SK-N-SH (cell line): ENCODE measurements at regions not wholly inside any gene's neighbourhood (a gene's known extent, or its start where the extent isn't known, plus 50 kb on each side); places are given as distances from the start of the nearest gene placed in this dataset.

Experiments used
- CTCF ChIA-PET: fragments of 300-600, 350-600 bp; formaldehyde crosslinking; extraction: SDS; loops from one replicate; lab custom pipeline; 2021; lab: Yijun Ruan, JAX
- POLR2A ChIA-PET: fragments of 350-600 bp; sonication (Branson Sonifier 250); formaldehyde crosslinking; extraction: SDS; loops from one replicate; lab custom pipeline; 2020; ENCODE audit warnings: antibody characterized with exemption, inconsistent platforms; lab: Yijun Ruan, JAX
- DNase-seq: peaks from one replicate; pipeline ENCODE4 v3.0.0; 2012
- H2AFZ ChIP-seq: fragments of 200-600 bp; sonication (generic); 2 replicates; pipeline ENCODE4 v1.8.1; 2016; ENCODE audit warnings: antibody characterized with exemption, mild to moderate bottlenecking, low read depth
- H3F3A ChIP-seq: fragments of 200-600 bp; sonication (generic); replicated peaks from 2 replicates; pipeline ENCODE3; 2016; ENCODE audit warnings: antibody characterized with exemption, mild to moderate bottlenecking; ENCODE audit not compliant: insufficient read depth
- H3K27ac ChIP-seq, 2 experiments: fragments of 200-500 bp in 1 of 2; fragments of 200-600 bp in 1 of 2; sonication (Bioruptor generic) in 1 of 2; sonication (generic), shearing (Covaris generic) in 1 of 2; 2 replicates each; pipeline versions ENCODE4 v1.5.1 to v1.6.1; 2014 to 2016; ENCODE audit warnings: low read depth in 2 of 2, inconsistent platforms in 1 of 2, low read length in 1 of 2, mild to moderate bottlenecking in 1 of 2, mixed read lengths in 1 of 2
- H3K27me3 ChIP-seq: fragments of 200-600 bp; sonication (generic), shearing (Covaris generic); 2 replicates; pipeline ENCODE4 v1.6.1; 2016; ENCODE audit warnings: mixed run types; ENCODE audit not compliant: insufficient read depth
- H3K36me3 ChIP-seq, 2 experiments: fragments of 200-500 bp in 1 of 2; fragments of 200-600 bp in 1 of 2; sonication (Bioruptor generic) in 1 of 2; sonication (generic) in 1 of 2; replicated peaks in 1 of 2; 2 replicates each; pipeline versions ENCODE3 to v1.5.1; 2014 to 2016; ENCODE audit warnings: low read length in 1 of 2, mild to moderate bottlenecking in 1 of 2; ENCODE audit not compliant: insufficient read depth in 2 of 2, control insufficient read depth in 1 of 2
- H3K4me1 ChIP-seq, 2 experiments: fragments of 200-500 bp in 1 of 2; fragments of 200-600 bp in 1 of 2; sonication (Bioruptor generic) in 1 of 2; sonication (generic), shearing (Covaris generic) in 1 of 2; 2 replicates each; pipeline versions ENCODE4 v1.5.1 to v1.6.1; 2014 to 2016; ENCODE audit warnings: low read depth in 1 of 2, low read length in 1 of 2, mixed run types in 1 of 2; ENCODE audit not compliant: insufficient read depth in 2 of 2, control insufficient read depth in 1 of 2
- H3K4me2 ChIP-seq: fragments of 200-600 bp; sonication (generic), shearing (Covaris generic); 2 replicates; pipeline ENCODE4 v1.6.1; 2017; ENCODE audit warnings: mixed run types
- H3K4me3 ChIP-seq, 2 experiments: fragments of 200-500 bp in 1 of 2; fragments of 200-600 bp in 1 of 2; sonication (Bioruptor generic) in 1 of 2; sonication (generic), shearing (Covaris generic) in 1 of 2; 2 replicates each; pipeline versions ENCODE4 v1.5.1 to v1.8.1; 2014 to 2016; ENCODE audit warnings: low read depth in 2 of 2, inconsistent platforms in 1 of 2, low read length in 1 of 2, mild to moderate bottlenecking in 1 of 2, mixed read lengths in 1 of 2, moderate library complexity in 1 of 2
- H3K79me2 ChIP-seq: fragments of 200-600 bp; sonication (generic); 2 replicates; pipeline ENCODE4 v1.8.1; 2017; ENCODE audit warnings: mild to moderate bottlenecking; ENCODE audit not compliant: insufficient read depth
- H3K9ac ChIP-seq: fragments of 200-600 bp; sonication (generic); 2 replicates; pipeline ENCODE4 v1.6.1; 2017; ENCODE audit warnings: mixed run types
- H3K9me2 ChIP-seq: fragments of 200-600 bp; sonication (generic); 2 replicates; pipeline ENCODE4 v1.6.1; 2017; ENCODE audit warnings: mixed run types
- H3K9me3 ChIP-seq: fragments of 200-600 bp; sonication (generic); 2 replicates; pipeline ENCODE4 v1.6.1; 2017; ENCODE audit warnings: mixed run types, mild to moderate bottlenecking, moderate library complexity
- H4K20me1 ChIP-seq: fragments of 200-600 bp; sonication (generic); 2 replicates; pipeline ENCODE4 v1.6.1; 2017; ENCODE audit warnings: mild to moderate bottlenecking, mixed run types; ENCODE audit not compliant: insufficient read depth
- EP300 ChIP-seq, 2 experiments: IDR thresholded peaks; 2 replicates each; pipeline versions ENCODE4 v1.4.0 to v1.6.1; 2012; ENCODE audit warnings: borderline replicate concordance in 1 of 2, low read depth in 1 of 2, low read length in 1 of 2
- EZH2phosphoT487 ChIP-seq: fragments of 200-600 bp; sonication (generic); IDR thresholded peaks from 2 replicates; pipeline ENCODE4 v1.6.1; 2017; ENCODE audit warnings: low read depth, mixed run types, mild to moderate bottlenecking, antibody characterized with exemption, moderate library complexity, borderline replicate concordance
- FOSL2 ChIP-seq: IDR thresholded peaks from 2 replicates; pipeline ENCODE4 v1.4.0; 2012; ENCODE audit warnings: low read depth, mild to moderate bottlenecking, moderate library complexity, borderline replicate concordance
- GABPA ChIP-seq: IDR thresholded peaks from 2 replicates; pipeline ENCODE4 v1.4.0; 2012; ENCODE audit warnings: low read depth, mild to moderate bottlenecking
- JUND ChIP-seq: IDR thresholded peaks from 2 replicates; pipeline ENCODE4 v1.4.0; 2012
- MEF2A ChIP-seq: IDR thresholded peaks from 2 replicates; pipeline ENCODE4 v1.4.0; 2012; ENCODE audit warnings: low read depth, borderline replicate concordance
- MXI1 ChIP-seq: IDR thresholded peaks from 2 replicates; pipeline ENCODE4 v1.6.1; 2012; ENCODE audit warnings: mild to moderate bottlenecking, low read depth, low read length, improper control_type of control experiment
- NFIC ChIP-seq: IDR thresholded peaks from 2 replicates; pipeline ENCODE4 v1.4.0; 2012; ENCODE audit warnings: borderline replicate concordance
- NRF1 ChIP-seq: IDR thresholded peaks from 2 replicates; pipeline ENCODE4 v1.6.1; 2012; ENCODE audit warnings: low read depth, mild to moderate bottlenecking, low read length
- PBX3 ChIP-seq: IDR thresholded peaks from 2 replicates; pipeline ENCODE4; 2012
- REST ChIP-seq: IDR thresholded peaks from 2 replicates; pipeline ENCODE4 v1.6.1; 2012; ENCODE audit warnings: mild to moderate bottlenecking, low read depth, low read length, moderate library complexity
- RFX5 ChIP-seq: IDR thresholded peaks from 2 replicates; pipeline ENCODE4 v1.6.1; 2012; ENCODE audit warnings: mild to moderate bottlenecking, improper control_type of control experiment, low read length
- RXRA ChIP-seq: IDR thresholded peaks from 2 replicates; pipeline ENCODE4 v1.4.0; 2012; ENCODE audit warnings: low read depth, mild to moderate bottlenecking, borderline replicate concordance
- SIN3A ChIP-seq: IDR thresholded peaks from 2 replicates; pipeline ENCODE4 v1.6.1; 2012; ENCODE audit warnings: low read depth, mild to moderate bottlenecking, low read length, moderate library complexity, borderline replicate concordance
- TAF1 ChIP-seq: IDR thresholded peaks from 2 replicates; pipeline ENCODE4 v1.6.1; 2012; ENCODE audit warnings: low read depth, mild to moderate bottlenecking, low read length, moderate library complexity, borderline replicate concordance
- TCF12 ChIP-seq: IDR thresholded peaks from 2 replicates; pipeline ENCODE4 v1.4.0; 2012
- USF2 ChIP-seq: fragments of 150-350 bp; IDR thresholded peaks from 2 replicates; pipeline ENCODE4 v1.6.1; 2017; ENCODE audit warnings: antibody characterized with exemption, low read length, low read depth, borderline replicate concordance
- whole genome bisulfite sequencing: methylation state at CpG from one replicate; pipeline ENCODE4 v1.1.6; 2017; ENCODE audit warnings: low lambda C conversion rate; 5-methylcytosine and 5-hydroxymethylcytosine counted together

GRCh38 chr13:37488726-37489125 lies 109.8 kb downstream of the POSTN start:
- Histone ChIP-seq H2AFZ (peak overlapping the region; percentile 25), H3K9me2 (no peaks in the 10 kb centered on the region), H3K36me3 (no peaks in the 10 kb centered on the region), H3F3A (peaks cover 50% of the 10 kb centered on the region), H3K4me2 (peak overlapping the region; percentile 27; the same call in 1 of the 2 replicates), H3K79me2 (no peaks in the 10 kb centered on the region), H4K20me1 (no peaks in the 10 kb centered on the region), H3K27me3 (no peaks in the 10 kb centered on the region), H3K4me3 (no peak overlapping the region), H3K9ac (peak overlapping the region; percentile 42; the same call in 1 of the 2 replicates), H3K4me1 (no peaks in the 10 kb centered on the region; a peak in 2 of 4 replicates), H3K27ac (peak overlapping the region; percentile 65 to 87; a peak in 3 of 4 replicates), H3K9me3 (no peaks in the 10 kb centered on the region)
- CTCF ChIA-PET = no interaction called here
- POLR2A ChIA-PET = no interaction called here
- no peak for DNase-seq
- peak; percentile 23; the same call in 1 of the 2 replicates for TF ChIP-seq TCF12
- TF ChIP-seq NRF1 = no peak
- peak in 1 of 2 experiments; percentile 26; a peak in 1 of 4 replicates for TF ChIP-seq EP300 (IDR thresholded peaks at IDR 0.05; ENCODE audit: borderline replicate concordance in 1 of 2, low read depth in 1 of 2, low read length in 1 of 2)
- peak; percentile 36 for TF ChIP-seq PBX3
- TF ChIP-seq NFIC = peak; percentile 35; the same call in 1 of the 2 replicates
- 0 out of 2 replicates have a peak, but pooled peaks have one; percentile 11 for TF ChIP-seq FOSL2
- no peak for TF ChIP-seq USF2

GRCh38 chr13:37486171-37486681 lies 112.3 kb downstream of the POSTN start:
- Histone ChIP-seq H3K27ac (peak overlapping the region in 1 of 2 experiments; percentile 87; a peak in 2 of 4 replicates), H3K9ac (peak overlapping the region; percentile 9; the same call in 1 of the 2 replicates), H3K4me1 (no peaks in the 10 kb centered on the region; a peak in 3 of 4 replicates), H3K79me2 (no peaks in the 10 kb centered on the region), H3K36me3 (no peaks in the 10 kb centered on the region), H3K9me3 (no peaks in the 10 kb centered on the region), H3K4me3 (peak overlapping the region in 1 of 2 experiments; percentile 14; a peak in 1 of 4 replicates), H3F3A (peaks cover 40% of the 10 kb centered on the region), H3K4me2 (peak overlapping the region; percentile 45; the same call in 1 of the 2 replicates), H3K27me3 (no peaks in the 10 kb centered on the region), H3K9me2 (no peaks in the 10 kb centered on the region), H4K20me1 (no peaks in the 10 kb centered on the region), H2AFZ (peak overlapping the region; percentile 51; the same call in 1 of the 2 replicates)
- WGBS = 18% methylated on average over 7 of the region's 7 CpGs
- no peak for DNase-seq
- POLR2A ChIA-PET = no interaction called here
- TF ChIP-seq RXRA (no peak), REST (no peak), EZH2phosphoT487 (no peak), JUND (no peak), GABPA (no peak), SIN3A (no peak), MXI1 (no peak), RFX5 (no peak), MEF2A (no peak), TAF1 (no peak), USF2 (no peak)
- CTCF ChIA-PET = no interaction called here
